ENCODE measurements at regions not wholly inside any gene's neighbourhood (a gene's known extent, or its start where the extent isn't known, plus 50 kb on each side); places are given as distances from the start of the nearest gene placed in this dataset.

GRCh38 chr1:192958871-192959270 lies 100.3 kb downstream of the UCHL5 start:
- TF ChIP-seq CTCF (IDR thresholded peaks at IDR 0.05) = no peak
- no peak for TF ChIP-seq ZFX (IDR thresholded peaks at IDR 0.05; ENCODE audit: borderline replicate concordance)
- H3K27ac ChIP-seq = no peak overlapping the region

- no peak overlapping the region for H3K27ac ChIP-seq
- no peak for TF ChIP-seq ZFX (IDR thresholded peaks at IDR 0.05; ENCODE audit: borderline replicate concordance)
- no peak for TF ChIP-seq CTCF (IDR thresholded peaks at IDR 0.05)
Measured at GRCh38 chr1:192959657-192960186, 99.4 kb downstream of the UCHL5 start.
